ENCODE measurements at regions not wholly inside any gene's neighbourhood (a gene's known extent, or its start where the extent isn't known, plus 50 kb on each side); places are given as distances from the start of the nearest gene placed in this dataset.

DNA sequence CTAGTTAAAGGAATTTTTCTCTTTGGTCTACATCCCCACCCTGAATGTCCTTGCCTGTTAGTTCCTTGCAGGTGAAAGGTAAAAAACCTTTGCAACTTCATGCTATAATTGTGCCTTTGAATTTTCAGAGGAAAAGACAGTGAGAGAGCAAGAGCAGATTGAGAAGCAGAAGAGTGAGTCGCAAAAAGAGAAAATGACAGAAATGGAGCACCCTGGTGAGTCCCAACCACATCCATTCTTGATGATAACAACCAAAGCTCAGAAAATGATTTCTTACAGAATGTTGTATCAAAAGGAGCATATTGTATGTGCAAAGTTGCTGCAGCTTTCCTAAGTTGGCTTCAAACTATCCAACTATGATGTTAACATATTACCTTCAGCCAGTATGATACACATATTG is 165.2 kb upstream of the CENPW start (continued):
- TF ChIP-seq EZH2 (IDR thresholded peaks at IDR 0.05; ENCODE audit: low read depth, low read length, severe bottlenecking), result no peak
- no peak for TF ChIP-seq TCF12 (IDR thresholded peaks at IDR 0.05; ENCODE audit: low read depth, low read length)

Data from H1 (cell line).